ENCODE measurements at regions not wholly inside any gene's neighbourhood (a gene's known extent, or its start where the extent isn't known, plus 50 kb on each side); places are given as distances from the start of the nearest gene placed in this dataset.

DNA sequence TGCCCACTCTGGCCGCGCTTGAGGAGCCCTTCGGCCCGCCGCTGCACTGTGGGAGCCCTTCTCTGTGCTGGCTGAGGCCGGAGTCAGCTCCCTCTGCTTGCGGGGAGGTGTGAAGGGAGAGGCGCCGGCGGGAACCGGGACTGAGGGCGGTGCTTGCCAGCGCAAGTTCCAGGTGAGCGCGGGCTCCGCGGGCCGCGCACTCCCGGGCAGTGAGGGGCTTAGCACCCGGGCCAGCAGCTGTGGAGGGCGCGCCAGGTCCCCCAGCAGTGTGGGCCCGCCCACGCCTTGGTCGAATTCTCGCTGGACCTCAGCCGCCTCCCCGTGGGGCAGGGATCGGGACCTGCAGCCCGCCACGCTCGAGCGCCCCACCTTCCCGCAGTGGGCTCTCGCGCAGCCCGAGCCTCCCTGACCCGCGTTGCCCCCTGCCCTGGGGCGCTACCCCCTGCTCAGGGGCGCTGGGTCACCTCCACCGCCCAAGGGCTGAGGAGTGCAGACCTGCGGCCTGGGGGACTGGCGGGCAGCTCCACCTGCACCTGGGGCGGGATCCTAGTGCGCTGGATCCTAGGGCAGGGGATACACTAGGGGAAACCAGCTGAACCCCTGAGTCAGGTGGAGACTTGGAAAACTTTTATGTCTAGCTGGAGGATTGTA lies 97.3 kb downstream of the CD8B2 start:
- Histone ChIP-seq H3K27me3 (ENCODE audit: control insufficient read depth, insufficient read depth, low read length) (peaks cover 23% of the 10 kb centered on the region), H3K36me3 (ENCODE audit: control insufficient read depth, insufficient read depth, low read length) (no peaks in the 10 kb centered on the region)

DNA sequence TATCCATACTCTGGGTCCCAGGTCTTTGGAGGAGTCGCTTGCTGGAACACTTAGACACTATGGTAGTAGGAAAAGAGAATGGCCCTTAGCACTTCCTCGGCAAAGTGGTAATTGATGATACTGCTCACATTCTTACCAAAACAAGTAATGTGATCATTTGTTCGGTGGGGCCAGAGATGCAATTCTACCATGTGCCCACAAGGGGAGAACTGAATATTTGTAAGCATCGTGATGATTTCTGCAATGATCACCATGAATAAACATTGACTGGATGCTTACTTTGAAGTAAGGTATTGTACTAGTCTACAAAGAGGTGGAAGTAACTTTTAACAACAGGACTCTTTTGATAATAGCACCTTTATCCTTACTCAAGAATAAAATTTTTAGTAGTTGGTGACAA lies 109.7 kb downstream of the CD8B2 start:
- Histone ChIP-seq H3K27me3 (ENCODE audit: control insufficient read depth, insufficient read depth, low read length) (no peaks in the 10 kb centered on the region), H3K4me3 (ENCODE audit: low read length) (no peak overlapping the region), H3K4me1 (ENCODE audit: control insufficient read depth, insufficient read depth, low read length) (no peaks in the 10 kb centered on the region), H3K36me3 (ENCODE audit: control insufficient read depth, insufficient read depth, low read length) (no peaks in the 10 kb centered on the region), H3K27ac (ENCODE audit: low read length) (no peak overlapping the region), H3K9me3 (replicated peaks; ENCODE audit: control insufficient read depth, low read depth, low read length) (no peaks in the 10 kb centered on the region)
- no CpG with 5 or more reads among the region's 4 CpGs for WGBS (ENCODE audit: insufficient coverage)
- no peak for DNase-seq

More for the DNA sequence above, 97.3 kb downstream of the CD8B2 start:
- DNase-seq: no peak
- no peaks in the 10 kb centered on the region for H3K9me3 ChIP-seq (replicated peaks; ENCODE audit: control insufficient read depth, low read depth, low read length)
- no peak overlapping the region for H3K4me3 ChIP-seq (ENCODE audit: low read length)
- H3K27ac ChIP-seq (ENCODE audit: low read length): no peak overlapping the region
- 60% methylated on average over 47 of the region's 47 CpGs for WGBS (ENCODE audit: insufficient coverage)
- peaks cover 16% of the 10 kb centered on the region for H3K4me1 ChIP-seq (ENCODE audit: control insufficient read depth, insufficient read depth, low read length)

GRCh38 chr2:106599540-106599939 lies 112.4 kb downstream of the CD8B2 start:
- no peak overlapping the region for H3K27ac ChIP-seq (ENCODE audit: low read length)
- no peaks in the 10 kb centered on the region for H3K27me3 ChIP-seq (ENCODE audit: control insufficient read depth, insufficient read depth, low read length)
- no peak for DNase-seq
- no peaks in the 10 kb centered on the region for H3K36me3 ChIP-seq (ENCODE audit: control insufficient read depth, insufficient read depth, low read length)
- no peaks in the 10 kb centered on the region for H3K9me3 ChIP-seq (replicated peaks; ENCODE audit: control insufficient read depth, low read depth, low read length)
- no peak overlapping the region for H3K4me3 ChIP-seq (ENCODE audit: low read length)
- WGBS (ENCODE audit: insufficient coverage): no CpG with 5 or more reads among the region's 3 CpGs
- H3K4me1 ChIP-seq (ENCODE audit: control insufficient read depth, insufficient read depth, low read length): no peaks in the 10 kb centered on the region

- H3K27me3 ChIP-seq (ENCODE audit: control insufficient read depth, insufficient read depth, low read length): no peaks in the 10 kb centered on the region
- no peaks in the 10 kb centered on the region for H3K36me3 ChIP-seq (ENCODE audit: control insufficient read depth, insufficient read depth, low read length)
- no peak overlapping the region for H3K4me3 ChIP-seq (ENCODE audit: low read length)
- H3K9me3 ChIP-seq (replicated peaks; ENCODE audit: control insufficient read depth, low read depth, low read length): no peaks in the 10 kb centered on the region
- no peak overlapping the region for H3K27ac ChIP-seq (ENCODE audit: low read length)
- WGBS (ENCODE audit: insufficient coverage): no CpG with 5 or more reads among the region's 4 CpGs
- no peak for DNase-seq
- H3K4me1 ChIP-seq (ENCODE audit: control insufficient read depth, insufficient read depth, low read length): no peaks in the 10 kb centered on the region
Observed at GRCh38 chr2:106602042-106602441, 114.9 kb downstream of the CD8B2 start.

GRCh38 chr2:106606652-106607051 lies 119.5 kb downstream of the CD8B2 start:
- no peak for DNase-seq
- no peaks in the 10 kb centered on the region for H3K36me3 ChIP-seq (ENCODE audit: control insufficient read depth, insufficient read depth, low read length)
- H3K4me1 ChIP-seq (ENCODE audit: control insufficient read depth, insufficient read depth, low read length): no peaks in the 10 kb centered on the region
- H3K9me3 ChIP-seq (replicated peaks; ENCODE audit: control insufficient read depth, low read depth, low read length): no peaks in the 10 kb centered on the region
- 50% methylated on average over 1 of the region's 3 CpGs for WGBS (ENCODE audit: insufficient coverage)
- H3K27ac ChIP-seq (ENCODE audit: low read length): no peak overlapping the region
- H3K27me3 ChIP-seq (ENCODE audit: control insufficient read depth, insufficient read depth, low read length): no peaks in the 10 kb centered on the region
- no peak overlapping the region for H3K4me3 ChIP-seq (ENCODE audit: low read length)

DNA sequence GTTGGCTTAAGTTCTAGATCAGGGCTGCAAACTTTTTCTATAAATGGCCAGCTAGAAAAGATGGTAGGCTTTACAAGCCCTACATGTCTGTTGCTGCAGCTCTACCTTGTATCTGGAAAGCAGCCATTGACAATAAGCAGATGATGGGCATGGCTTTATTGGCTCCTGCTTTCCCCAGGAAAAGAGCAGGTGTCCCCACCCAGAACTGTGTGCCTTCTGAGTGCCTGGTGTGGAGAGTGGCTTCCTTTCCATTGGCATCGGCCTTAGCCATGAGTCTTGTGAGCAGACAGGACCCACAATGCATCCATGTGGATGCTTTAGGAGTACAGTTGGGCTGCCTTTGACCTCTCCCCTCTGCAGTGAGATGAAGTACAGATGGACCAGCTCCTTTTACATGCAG lies 120.2 kb downstream of the CD8B2 start:
- Histone ChIP-seq H3K36me3 (ENCODE audit: control insufficient read depth, insufficient read depth, low read length) (no peaks in the 10 kb centered on the region), H3K4me3 (ENCODE audit: low read length) (no peak overlapping the region), H3K27me3 (ENCODE audit: control insufficient read depth, insufficient read depth, low read length) (no peaks in the 10 kb centered on the region), H3K27ac (ENCODE audit: low read length) (no peak overlapping the region), H3K9me3 (replicated peaks; ENCODE audit: control insufficient read depth, low read depth, low read length) (no peaks in the 10 kb centered on the region), H3K4me1 (ENCODE audit: control insufficient read depth, insufficient read depth, low read length) (no peaks in the 10 kb centered on the region)
- DNase-seq: no peak
- no CpG with 5 or more reads among the region's 1 CpG for WGBS (ENCODE audit: insufficient coverage)

GRCh38 chr2:106609780-106610179 lies 122.6 kb downstream of the CD8B2 start:
- WGBS (ENCODE audit: insufficient coverage): no CpG with 5 or more reads among the region's 2 CpGs
- no peak for DNase-seq
- H3K27ac ChIP-seq (ENCODE audit: low read length): no peak overlapping the region
- H3K36me3 ChIP-seq (ENCODE audit: control insufficient read depth, insufficient read depth, low read length): no peaks in the 10 kb centered on the region
- H3K4me3 ChIP-seq (ENCODE audit: low read length): no peak overlapping the region
- no peaks in the 10 kb centered on the region for H3K4me1 ChIP-seq (ENCODE audit: control insufficient read depth, insufficient read depth, low read length)
- peaks cover 3% of the 10 kb centered on the region for H3K9me3 ChIP-seq (replicated peaks; ENCODE audit: control insufficient read depth, low read depth, low read length)
- no peaks in the 10 kb centered on the region for H3K27me3 ChIP-seq (ENCODE audit: control insufficient read depth, insufficient read depth, low read length)

DNA sequence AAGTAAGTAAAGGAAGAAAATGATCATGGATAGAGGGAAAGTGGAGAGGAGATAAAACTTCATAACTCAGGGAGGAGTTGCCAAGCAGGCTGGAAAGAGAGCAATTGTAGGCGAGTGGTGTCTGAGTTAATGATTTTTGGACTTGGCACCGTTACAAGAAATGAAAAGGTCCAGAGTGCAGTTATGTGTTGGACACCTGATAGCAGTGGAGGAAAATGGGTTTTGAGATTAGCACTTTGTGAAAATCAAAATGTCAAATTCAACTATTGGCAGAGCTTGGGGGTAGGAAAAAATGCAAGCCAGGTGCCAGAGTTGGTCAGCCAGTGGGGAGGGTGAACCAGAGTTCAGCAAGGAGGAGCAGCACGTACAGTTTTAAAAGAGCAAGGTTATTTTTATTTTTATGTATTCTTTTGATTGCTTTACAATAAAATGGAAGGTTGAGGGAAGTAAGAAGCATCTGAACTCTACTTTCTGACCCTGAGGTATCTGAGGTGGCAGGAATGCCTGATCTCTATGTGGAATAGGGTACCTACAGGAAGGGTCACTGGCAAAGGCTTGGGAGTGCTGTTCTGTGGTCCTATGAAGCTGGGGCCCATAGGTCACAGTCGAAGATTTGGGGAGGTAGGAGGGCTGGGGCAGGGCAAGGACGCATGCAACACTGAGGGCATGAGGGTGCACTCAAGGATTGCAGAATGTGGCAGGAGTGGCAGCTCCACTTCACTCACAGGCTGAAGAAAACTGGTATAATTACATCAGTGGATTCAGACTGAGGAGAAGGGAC lies 127.5 kb downstream of the CD8B2 start:
- WGBS (ENCODE audit: insufficient coverage): 41% methylated on average over 5 of the region's 5 CpGs
- peaks cover 3% of the 10 kb centered on the region for H3K9me3 ChIP-seq (replicated peaks; ENCODE audit: control insufficient read depth, low read depth, low read length)
- no peaks in the 10 kb centered on the region for H3K4me1 ChIP-seq (ENCODE audit: control insufficient read depth, insufficient read depth, low read length)
- H3K27me3 ChIP-seq (ENCODE audit: control insufficient read depth, insufficient read depth, low read length): no peaks in the 10 kb centered on the region
- peak; percentile 34 for DNase-seq
- H3K4me3 ChIP-seq (ENCODE audit: low read length): no peak overlapping the region
- no peak overlapping the region for H3K27ac ChIP-seq (ENCODE audit: low read length)
- H3K36me3 ChIP-seq (ENCODE audit: control insufficient read depth, insufficient read depth, low read length): no peaks in the 10 kb centered on the region

DNA sequence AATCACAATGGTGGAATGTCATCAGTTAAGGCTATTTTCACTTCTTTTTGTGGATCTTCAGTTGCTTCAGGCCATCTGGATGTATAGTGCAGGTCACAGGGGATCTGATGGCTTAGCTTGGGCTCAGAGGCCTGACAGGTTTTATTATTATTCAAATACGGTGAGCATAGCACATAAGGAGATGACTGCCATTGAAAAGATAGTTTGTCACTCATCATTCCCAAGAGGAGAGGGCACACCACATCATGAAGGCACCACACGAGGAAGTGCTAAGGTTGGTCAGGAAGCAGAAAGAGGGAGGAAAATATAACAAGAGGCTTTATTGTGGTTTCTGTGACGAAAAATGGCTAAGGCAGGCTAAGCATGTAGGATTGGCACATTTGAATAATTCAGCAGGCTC lies 131.4 kb downstream of the CD8B2 start:
- Histone ChIP-seq H3K4me3 (ENCODE audit: low read length) (no peak overlapping the region), H3K27me3 (ENCODE audit: control insufficient read depth, insufficient read depth, low read length) (no peaks in the 10 kb centered on the region), H3K9me3 (replicated peaks; ENCODE audit: control insufficient read depth, low read depth, low read length) (no peaks in the 10 kb centered on the region), H3K27ac (ENCODE audit: low read length) (no peak overlapping the region), H3K4me1 (ENCODE audit: control insufficient read depth, insufficient read depth, low read length) (no peaks in the 10 kb centered on the region), H3K36me3 (ENCODE audit: control insufficient read depth, insufficient read depth, low read length) (no peaks in the 10 kb centered on the region)
- no peak for DNase-seq
- 48% methylated on average over 2 of the region's 3 CpGs for WGBS (ENCODE audit: insufficient coverage)

GRCh38 chr2:106623456-106623855 lies 136.3 kb downstream of the CD8B2 start:
- H3K4me1 ChIP-seq (ENCODE audit: control insufficient read depth, insufficient read depth, low read length): no peaks in the 10 kb centered on the region
- H3K4me3 ChIP-seq (ENCODE audit: low read length): no peak overlapping the region
- WGBS (ENCODE audit: insufficient coverage): 40% methylated on average over 1 of the region's 2 CpGs
- DNase-seq: no peak
- no peak overlapping the region for H3K27ac ChIP-seq (ENCODE audit: low read length)
- H3K27me3 ChIP-seq (ENCODE audit: control insufficient read depth, insufficient read depth, low read length): peaks cover under 1% of the 10 kb centered on the region
- peaks cover 7% of the 10 kb centered on the region for H3K9me3 ChIP-seq (replicated peaks; ENCODE audit: control insufficient read depth, low read depth, low read length)
- H3K36me3 ChIP-seq (ENCODE audit: control insufficient read depth, insufficient read depth, low read length): no peaks in the 10 kb centered on the region

Measured in muscle of leg (tissue), 3 donors.